ENCODE measurements at regions not wholly inside any gene's neighbourhood (a gene's known extent, or its start where the extent isn't known, plus 50 kb on each side); places are given as distances from the start of the nearest gene placed in this dataset.

- H3K56ac ChIP-seq (replicated peaks; ENCODE audit: insufficient read length, low read depth, low read length): no peak overlapping the region
- H2AFZ ChIP-seq (ENCODE audit: low read length): peak overlapping the region; percentile 73; the same call in 1 of the 2 replicates
- H3K4me2 ChIP-seq (ENCODE audit: insufficient read depth in 1 of 2, low read depth in 2 of 2, low read length in 2 of 2): no peak overlapping the region
- no peak overlapping the region for H3K18ac ChIP-seq (ENCODE audit: extremely low read depth, low read length)
- H3K79me1 ChIP-seq (ENCODE audit: low read depth, low read length): no peaks in the 10 kb centered on the region
- no peak overlapping the region for H3K4ac ChIP-seq (replicated peaks; ENCODE audit: insufficient read length, low read depth, low read length)
- H2BK5ac ChIP-seq (ENCODE audit: low read depth, low read length): no peak overlapping the region
- H3K27ac ChIP-seq (ENCODE audit: low read depth, low read length): no peak overlapping the region
- no peak overlapping the region; the same call in 1 of the 2 replicates for H4K8ac ChIP-seq (ENCODE audit: extremely low read depth, insufficient read depth, low read length)
- no peak overlapping the region for H2BK120ac ChIP-seq (replicated peaks; ENCODE audit: low read depth, low read length)
- H3K14ac ChIP-seq (ENCODE audit: insufficient read length): no peak overlapping the region
- no peaks in the 10 kb centered on the region for H3K9me3 ChIP-seq (ENCODE audit: insufficient read depth in 2 of 2, low read depth in 1 of 2, low read length in 1 of 2)
- H3K27me3 ChIP-seq (replicated peaks in 1 of 4; ENCODE audit: control insufficient read depth in 3 of 4, extremely low read depth in 1 of 4, insufficient read depth in 3 of 4, low read length in 3 of 4): no peaks in the 10 kb centered on the region
- no peak overlapping the region for H2BK15ac ChIP-seq (ENCODE audit: low read length)
- no peak overlapping the region for H3K23ac ChIP-seq (ENCODE audit: insufficient read length)
- POLR2A ChIA-PET (ENCODE audit: partially characterized antibody): no interaction called here
- peak overlapping the region; percentile 46; the same call in 1 of the 2 replicates for H2BK12ac ChIP-seq (ENCODE audit: low read depth, low read length)
- FAIRE-seq (peak; percentile 13), DNase-seq (ENCODE audit: low read depth in 1 of 2, low spot score in 2 of 2) (peak in 1 of 2 experiments; percentile 25)
- no peak overlapping the region for H4K91ac ChIP-seq (replicated peaks; ENCODE audit: insufficient read length, low read length)
- H3K4me3 ChIP-seq (ENCODE audit: extremely low read depth in 1 of 4, insufficient read depth in 2 of 4, low read depth in 3 of 4, low read length in 4 of 4): no peak overlapping the region
- H3K9ac ChIP-seq (replicated peaks in 1 of 4; ENCODE audit: extremely low read depth in 1 of 4, low read depth in 3 of 4, low read length in 3 of 4): no peak overlapping the region
- 86% methylated on average over 1 of the region's 1 CpG; no CpG with 5 or more reads in 1 of the 2 experiments for WGBS, 2 experiments (ENCODE audit: extremely low coverage in 1 of 2, insufficient coverage in 1 of 2, insufficient read length in 1 of 2, insufficient replicate concordance in 2 of 2, low coverage in 1 of 2, low lambda C conversion rate in 2 of 2, missing lambda C conversion rate in 1 of 2)
- no peaks in the 10 kb centered on the region for H4K20me1 ChIP-seq (replicated peaks in 1 of 2; ENCODE audit: control insufficient read depth in 1 of 2, insufficient read depth in 2 of 2, low read length in 2 of 2)
- H3K4me1 ChIP-seq (replicated peaks in 1 of 4; ENCODE audit: control insufficient read depth in 3 of 4, insufficient read depth in 4 of 4, low read length in 3 of 4): peaks cover 0 to 3% (median under 1%) of the 10 kb centered on the region in 4 experiments; a peak in 1 of 7 replicates
- H2AK5ac ChIP-seq (ENCODE audit: low read depth, low read length): no peak overlapping the region
- H3K23me2 ChIP-seq (ENCODE audit: low read depth, low read length): no peaks in the 10 kb centered on the region
- TF ChIP-seq POLR2A (IDR thresholded peaks at IDR 0.05; ENCODE audit: control extremely low read depth in 1 of 2, low read depth in 2 of 2, low read length in 2 of 2): no peak
- TF ChIP-seq RXRA (IDR thresholded peaks at IDR 0.05; ENCODE audit: insufficient read depth, low read depth, low read length): no peak
- TF ChIP-seq TEAD4 (IDR thresholded peaks at IDR 0.05; ENCODE audit: low read depth, low read length): peak; percentile 69
- TF ChIP-seq JUND (IDR thresholded peaks at IDR 0.05; ENCODE audit: low read length): peak; percentile 77
- no peak for TF ChIP-seq SIRT6 (IDR thresholded peaks at IDR 0.05; ENCODE audit: low read length)
- TF ChIP-seq CREB1 (IDR thresholded peaks at IDR 0.05): no peak
- TF ChIP-seq MAX (IDR thresholded peaks at IDR 0.05): no peak
- no peak for TF ChIP-seq CHD1 (IDR thresholded peaks at IDR 0.05; ENCODE audit: low read depth, low read length)
- no peak overlapping the region for H4K5ac ChIP-seq (ENCODE audit: insufficient read length, low read depth, low read length)
- H2BK20ac ChIP-seq (ENCODE audit: low read length): no peak overlapping the region
- CTCF ChIA-PET (ENCODE audit: partially characterized antibody): no interaction called here
- no peaks in the 10 kb centered on the region for H3K79me2 ChIP-seq (ENCODE audit: control insufficient read depth in 1 of 2, insufficient read depth in 2 of 2, low read length in 2 of 2)
- H3K36me3 ChIP-seq (ENCODE audit: control insufficient read depth in 2 of 4, insufficient read depth in 4 of 4, low read length in 3 of 4): no peaks in the 10 kb centered on the region
Measured at GRCh38 chr16:25481636-25482035, 210.1 kb upstream of the HS3ST4 start.

Data from H1 (cell line).